K562 (cell line): ENCODE measurements at regions not wholly inside any gene's neighbourhood (a gene's known extent, or its start where the extent isn't known, plus 50 kb on each side); places are given as distances from the start of the nearest gene placed in this dataset.

Experiments
- ATAC-seq: fragments of 200-7000 bp; cut with Tn5 transposase; 3 replicates; pipeline ENCODE4 v1.9.1; 2020; ENCODE audit warnings: moderate library complexity
- BruUV-seq: library from RNA; stranded (reverse); fragments of 400-500 nt; replicated peaks from 2 replicates; lab custom pipeline; 2021; lab: Mats Ljungman, UMichigan
- CTCF ChIA-PET: fragments of 300-600 bp; formaldehyde crosslinking; extraction: SDS; loops from one replicate; lab custom pipeline; 2021; ENCODE audit warnings: low intra/inter-chr PET ratio; lab: Yijun Ruan, JAX
- POLR2A ChIA-PET: fragments of 300-600, 350-650 bp; sonication (Branson Sonifier 250); formaldehyde crosslinking; extraction: SDS; loops from one replicate; lab custom pipeline; 2021; ENCODE audit warnings: antibody characterized with exemption, inconsistent platforms; lab: Yijun Ruan, JAX
- DNase-seq, 4 experiments: peaks; one replicate each; pipeline versions ENCODE4 v3.0.0 to v3.0.0-alpha.2; 2011 to 2018; ENCODE audit warnings: low spot score in 3 of 4, mixed read lengths in 3 of 4; ENCODE audit errors: extremely low read depth in 1 of 4
- FAIRE-seq: peaks from 2 replicates; lab custom pipeline; 2011; peaks lifted over from hg19 to GRCh38; lab: Jason Lieb, UNC
- H2AFZ ChIP-seq: 2 replicates; pipeline ENCODE4 v1.6.0; 2011; ENCODE audit warnings: low read depth, low read length, control low read depth, inconsistent platforms
- H3K27ac ChIP-seq: fragments of 200-600 bp; 3 replicates; pipeline ENCODE4 v1.8.0; 2011; ENCODE audit warnings: low read depth, mild to moderate bottlenecking, control low read depth, inconsistent platforms, low read length, moderate library complexity, mixed read lengths; ENCODE audit errors: extremely low read depth
- H3K27me3 ChIP-seq, 2 experiments: fragments of 300-600 bp in 1 of 2; 2 replicates in 1 of 2; 3 replicates in 1 of 2; pipeline versions ENCODE4 v1.6.0 to v1.8.0; 2011; ENCODE audit warnings: inconsistent platforms in 2 of 2, low read length in 2 of 2, mild to moderate bottlenecking in 1 of 2, mixed read lengths in 1 of 2, moderate library complexity in 1 of 2; ENCODE audit not compliant: control insufficient read depth in 2 of 2, insufficient read depth in 2 of 2
- H3K36me3 ChIP-seq: fragments of 300-600 bp; 3 replicates; pipeline ENCODE4 v1.8.0; 2011; ENCODE audit warnings: mild to moderate bottlenecking, low read length, inconsistent platforms; ENCODE audit not compliant: control insufficient read depth, insufficient read depth
- H3K4me1 ChIP-seq, 2 experiments: fragments of 200-600 bp in 1 of 2; replicated peaks in 1 of 2; 2 replicates in 1 of 2; 3 replicates in 1 of 2; pipeline versions ENCODE4 v1.5.1 to v1.8.0; 2011; ENCODE audit warnings: inconsistent platforms in 2 of 2, low read length in 2 of 2, mild to moderate bottlenecking in 1 of 2, mixed read lengths in 1 of 2, moderate library complexity in 1 of 2; ENCODE audit not compliant: control insufficient read depth in 2 of 2, insufficient read depth in 2 of 2
- H3K4me2 ChIP-seq: 2 replicates; pipeline ENCODE4 v1.6.1; 2011; ENCODE audit warnings: low read length, control low read depth, inconsistent platforms, mixed read lengths; ENCODE audit not compliant: insufficient read depth
- H3K4me3 ChIP-seq: fragments of 200-600 bp; sonication (generic), shearing (Covaris generic); 2 replicates; pipeline ENCODE4 v1.5.1; 2016; ENCODE audit warnings: control low read depth, inconsistent platforms
- H3K79me2 ChIP-seq: fragments of 200-600 bp; 3 replicates; pipeline ENCODE4 v1.8.0; 2011; ENCODE audit warnings: low read length, inconsistent platforms; ENCODE audit not compliant: control insufficient read depth, insufficient read depth
- H3K9ac ChIP-seq, 2 experiments: 2 replicates each; pipeline versions ENCODE4 v1.6.0 to v1.6.1; 2011; ENCODE audit warnings: low read depth in 2 of 2, low read length in 2 of 2, control low read depth in 1 of 2, inconsistent platforms in 1 of 2, mild to moderate bottlenecking in 1 of 2, mixed read lengths in 1 of 2; ENCODE audit not compliant: insufficient read depth in 1 of 2
- H3K9me1 ChIP-seq: one replicate; pipeline ENCODE4 v1.6.0; 2011; ENCODE audit warnings: inconsistent platforms, mild to moderate bottlenecking, low read length, moderate library complexity; ENCODE audit not compliant: control insufficient read depth, insufficient read depth
- H3K9me3 ChIP-seq: replicated peaks from 2 replicates; pipeline ENCODE4 v1.5.1; 2011; ENCODE audit warnings: low read depth, low read length, inconsistent platforms; ENCODE audit not compliant: control insufficient read depth, insufficient read depth
- H4K20me1 ChIP-seq: replicated peaks from 2 replicates; pipeline ENCODE4 v1.6.1; 2011; ENCODE audit warnings: low read length, inconsistent platforms, mixed read lengths; ENCODE audit not compliant: control insufficient read depth, insufficient read depth
- CHAMP1 ChIP-seq: fragments of 450-650 bp; IDR thresholded peaks from 2 replicates; pipeline ENCODE4 v1.6.1; 2016; ENCODE audit warnings: mild to moderate bottlenecking
- DMBX1 ChIP-seq: fragments of 250-450 bp; sonication (Bioruptor Pico); IDR thresholded peaks from 2 replicates; pipeline ENCODE4 v1.8.0; 2022; ENCODE audit warnings: inconsistent platforms, mild to moderate bottlenecking, moderate library complexity, borderline replicate concordance
- ILK ChIP-seq: fragments of 450-650 bp; IDR thresholded peaks from 2 replicates; pipeline ENCODE4 v1.6.1; 2016; ENCODE audit warnings: missing genetic modification characterization, low read depth, mild to moderate bottlenecking, missing compliant biosample characterization, moderate library complexity, borderline replicate concordance
- NRF1 ChIP-seq, 2 experiments: fragments of 450-650 bp; IDR thresholded peaks in 1 of 2; conservative IDR thresholded peaks in 1 of 2; 2 replicates each; pipeline ENCODE4 v1.6.1; 2014; ENCODE audit warnings: mild to moderate bottlenecking in 2 of 2
- NUFIP1 ChIP-seq: fragments of 450-650 bp; IDR thresholded peaks from 2 replicates; pipeline ENCODE4 v1.6.1; 2018; ENCODE audit not compliant: partially characterized antibody
- POLR3G ChIP-seq: IDR thresholded peaks from 2 replicates; pipeline ENCODE4 v1.6.1; 2011; ENCODE audit not compliant: insufficient read length, insufficient replicate concordance; ENCODE audit errors: extremely low read depth
- SMAD1 ChIP-seq: fragments of 150-350 bp; IDR thresholded peaks from 2 replicates; pipeline ENCODE4 v1.6.1; 2014; ENCODE audit warnings: low read length, low read depth; ENCODE audit not compliant: partially characterized antibody
- SP1 ChIP-seq: sonication (generic); formaldehyde crosslinking; IDR thresholded peaks from 2 replicates; pipeline ENCODE4 v1.8.1; 2022; ENCODE audit warnings: mild to moderate bottlenecking, missing genetic modification reagents
- ZBTB8A ChIP-seq: fragments of 450-650 bp; IDR thresholded peaks from 2 replicates; pipeline ENCODE4 v1.6.1; 2018; ENCODE audit warnings: mild to moderate bottlenecking, moderate library complexity; ENCODE audit not compliant: partially characterized antibody
- ZNF197 ChIP-seq: fragments of 200-800 bp; sonication (Bioruptor generic); IDR thresholded peaks from 2 replicates; pipeline ENCODE4 v1.6.1; 2016; ENCODE audit warnings: low read depth, missing genetic modification characterization, missing compliant biosample characterization
- ZNF696 ChIP-seq: fragments of 250-450 bp; sonication (Bioruptor Pico); conservative IDR thresholded peaks from 2 replicates; pipeline ENCODE4 v1.4.0; 2020; ENCODE audit warnings: mild to moderate bottlenecking, moderate library complexity
- ZNF75A ChIP-seq: fragments of 450-650 bp; formaldehyde crosslinking; IDR thresholded peaks from 2 replicates; pipeline ENCODE4 v1.4.0; 2020; ENCODE audit warnings: mild to moderate bottlenecking
- WGBS: fragments of 100-300 bp; shearing (Covaris generic); methylation state at CpG from one replicate; pipeline ENCODE4 v1.1.6; 2016; ENCODE audit warnings: low coverage, mixed read lengths; ENCODE audit not compliant: insufficient coverage; ENCODE audit errors: missing lambda C conversion rate; 5-methylcytosine and 5-hydroxymethylcytosine counted together
- in situ Hi-C: fragments of 300-500 bp; cut with MboI; formaldehyde crosslinking; loops from 4 replicates; pipeline ENCODE4 v1.15.0; 2018; ENCODE audit warnings: inconsistent platforms, mixed read lengths
- intact Hi-C: fragments of 100-400 bp; cut with micrococcal nuclease; formaldehyde crosslinking; loops from 2 replicates; pipeline ENCODE4 v1.14.2; 2022
- TF ChIP-seq, protein P1 (sequence below): fragments of 450-650 bp; IDR thresholded peaks from 2 replicates; pipeline ENCODE4 v1.6.1; 2016
- TF ChIP-seq, protein P2 (sequence below): sonication (generic); formaldehyde crosslinking; IDR thresholded peaks from 2 replicates; pipeline ENCODE4 v1.4.0; 2020; ENCODE audit warnings: mild to moderate bottlenecking, missing genetic modification reagents
- TF ChIP-seq, protein P3 (sequence below): IDR thresholded peaks from 2 replicates; pipeline ENCODE4 v1.6.1; 2014; ENCODE audit warnings: antibody characterized with exemption
- TF ChIP-seq, protein P4 (sequence below): sonication (generic); formaldehyde crosslinking; IDR thresholded peaks from 2 replicates; pipeline ENCODE4 v1.8.0; 2022; ENCODE audit warnings: mild to moderate bottlenecking, missing genetic modification reagents

DNA sequence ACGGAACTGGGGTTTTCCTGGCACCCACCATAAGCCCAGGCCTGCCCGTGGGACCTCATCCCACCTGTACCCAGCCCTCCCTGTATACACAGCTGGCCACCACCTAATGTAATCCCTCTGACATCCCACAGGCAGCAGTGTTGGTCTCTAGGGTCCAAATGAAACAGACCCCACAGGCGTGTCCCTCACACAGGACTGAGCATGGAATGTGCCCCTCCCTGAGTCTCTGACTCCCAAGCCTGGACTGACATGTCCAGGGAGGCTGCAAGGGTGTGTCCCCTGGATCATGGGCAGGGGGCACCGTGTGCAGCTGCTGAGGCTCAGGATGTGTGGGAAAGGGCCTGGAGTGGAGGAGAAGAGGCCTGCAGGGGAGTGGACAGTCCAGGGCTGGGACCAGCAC lies 50.6 kb upstream of the PPARA start:
- H3K27me3 ChIP-seq = no peaks in the 10 kb centered on the region
- no peak overlapping the region for H3K4me3 ChIP-seq
- no peaks in the 10 kb centered on the region for H3K9me3 ChIP-seq
- no peak overlapping the region for H3K9ac ChIP-seq
- 58% methylated on average over 3 of the region's 4 CpGs for WGBS
- BruUV-seq = no TSS peak
- peaks cover 0 to 41% of the 10 kb centered on the region in 2 experiments; a peak in 2 of 5 replicates for H3K4me1 ChIP-seq
- DNase-seq = no peak
- H3K36me3 ChIP-seq = peaks cover 2% of the 10 kb centered on the region; the same call in 1 of the 3 replicates
- no peaks in the 10 kb centered on the region for H4K20me1 ChIP-seq
- intact Hi-C loops = no loop called here
- no peaks in the 10 kb centered on the region for H3K9me1 ChIP-seq
- no peak overlapping the region for H3K4me2 ChIP-seq
- ATAC-seq = no peak
- POLR2A ChIA-PET = no interaction called here
- no peaks in the 10 kb centered on the region for H3K79me2 ChIP-seq
- FAIRE-seq = no peak
- no peak overlapping the region for H2AFZ ChIP-seq
- CTCF ChIA-PET = no interaction called here
- no peak overlapping the region for H3K27ac ChIP-seq
- in situ Hi-C loops = no loop called here
- no peak for TF ChIP-seq ZBTB8A
- TF ChIP-seq SMAD1 = no peak
- TF ChIP-seq NUFIP1 = no peak
- TF ChIP-seq, protein P1, sequence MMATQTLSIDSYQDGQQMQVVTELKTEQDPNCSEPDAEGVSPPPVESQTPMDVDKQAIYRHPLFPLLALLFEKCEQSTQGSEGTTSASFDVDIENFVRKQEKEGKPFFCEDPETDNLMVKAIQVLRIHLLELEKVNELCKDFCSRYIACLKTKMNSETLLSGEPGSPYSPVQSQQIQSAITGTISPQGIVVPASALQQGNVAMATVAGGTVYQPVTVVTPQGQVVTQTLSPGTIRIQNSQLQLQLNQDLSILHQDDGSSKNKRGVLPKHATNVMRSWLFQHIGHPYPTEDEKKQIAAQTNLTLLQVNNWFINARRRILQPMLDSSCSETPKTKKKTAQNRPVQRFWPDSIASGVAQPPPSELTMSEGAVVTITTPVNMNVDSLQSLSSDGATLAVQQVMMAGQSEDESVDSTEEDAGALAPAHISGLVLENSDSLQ = no peak
- no peak for TF ChIP-seq ZNF75A
- no peak for TF ChIP-seq NRF1 (conservative IDR thresholded peaks at IDR 0.05 in 1 of 2, IDR thresholded peaks at IDR 0.05 in 1 of 2)
- no peak for TF ChIP-seq CHAMP1
- TF ChIP-seq, protein P2, sequence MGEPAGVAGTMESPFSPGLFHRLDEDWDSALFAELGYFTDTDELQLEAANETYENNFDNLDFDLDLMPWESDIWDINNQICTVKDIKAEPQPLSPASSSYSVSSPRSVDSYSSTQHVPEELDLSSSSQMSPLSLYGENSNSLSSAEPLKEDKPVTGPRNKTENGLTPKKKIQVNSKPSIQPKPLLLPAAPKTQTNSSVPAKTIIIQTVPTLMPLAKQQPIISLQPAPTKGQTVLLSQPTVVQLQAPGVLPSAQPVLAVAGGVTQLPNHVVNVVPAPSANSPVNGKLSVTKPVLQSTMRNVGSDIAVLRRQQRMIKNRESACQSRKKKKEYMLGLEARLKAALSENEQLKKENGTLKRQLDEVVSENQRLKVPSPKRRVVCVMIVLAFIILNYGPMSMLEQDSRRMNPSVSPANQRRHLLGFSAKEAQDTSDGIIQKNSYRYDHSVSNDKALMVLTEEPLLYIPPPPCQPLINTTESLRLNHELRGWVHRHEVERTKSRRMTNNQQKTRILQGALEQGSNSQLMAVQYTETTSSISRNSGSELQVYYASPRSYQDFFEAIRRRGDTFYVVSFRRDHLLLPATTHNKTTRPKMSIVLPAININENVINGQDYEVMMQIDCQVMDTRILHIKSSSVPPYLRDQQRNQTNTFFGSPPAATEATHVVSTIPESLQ = no peak
- no peak for TF ChIP-seq ZNF197 (CRISPR knock-in tag)
- no peak for TF ChIP-seq SP1 (CRISPR knock-in tag)
- no peak for TF ChIP-seq POLR3G
- TF ChIP-seq ILK (tag) = no peak
- TF ChIP-seq, protein P3, sequence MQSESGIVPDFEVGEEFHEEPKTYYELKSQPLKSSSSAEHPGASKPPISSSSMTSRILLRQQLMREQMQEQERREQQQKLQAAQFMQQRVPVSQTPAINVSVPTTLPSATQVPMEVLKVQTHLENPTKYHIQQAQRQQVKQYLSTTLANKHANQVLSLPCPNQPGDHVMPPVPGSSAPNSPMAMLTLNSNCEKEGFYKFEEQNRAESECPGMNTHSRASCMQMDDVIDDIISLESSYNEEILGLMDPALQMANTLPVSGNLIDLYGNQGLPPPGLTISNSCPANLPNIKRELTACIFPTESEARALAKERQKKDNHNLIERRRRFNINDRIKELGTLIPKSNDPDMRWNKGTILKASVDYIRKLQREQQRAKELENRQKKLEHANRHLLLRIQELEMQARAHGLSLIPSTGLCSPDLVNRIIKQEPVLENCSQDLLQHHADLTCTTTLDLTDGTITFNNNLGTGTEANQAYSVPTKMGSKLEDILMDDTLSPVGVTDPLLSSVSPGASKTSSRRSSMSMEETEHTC = no peak
- no peak for TF ChIP-seq ZNF696 (CRISPR knock-in tag)
- TF ChIP-seq, protein P4, sequence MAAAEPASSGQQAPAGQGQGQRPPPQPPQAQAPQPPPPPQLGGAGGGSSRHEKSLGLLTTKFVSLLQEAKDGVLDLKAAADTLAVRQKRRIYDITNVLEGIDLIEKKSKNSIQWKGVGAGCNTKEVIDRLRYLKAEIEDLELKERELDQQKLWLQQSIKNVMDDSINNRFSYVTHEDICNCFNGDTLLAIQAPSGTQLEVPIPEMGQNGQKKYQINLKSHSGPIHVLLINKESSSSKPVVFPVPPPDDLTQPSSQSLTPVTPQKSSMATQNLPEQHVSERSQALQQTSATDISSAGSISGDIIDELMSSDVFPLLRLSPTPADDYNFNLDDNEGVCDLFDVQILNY = no peak
- no peak for TF ChIP-seq DMBX1 (CRISPR knock-in tag)
